Mesenchymal stem cell (in vitro differentiated cells and primary cell): ENCODE measurements at regions not wholly inside any gene's neighbourhood (a gene's known extent, or its start where the extent isn't known, plus 50 kb on each side); places are given as distances from the start of the nearest gene placed in this dataset.

Experiments
- DNase-seq: peaks from one replicate; pipeline ENCODE4 v3.0.0-alpha.2; 2013
- H2AFZ ChIP-seq: one replicate; pipeline ENCODE4 v1.6.1; 2013; ENCODE audit warnings: low read depth, mild to moderate bottlenecking, control low read depth, inconsistent platforms, low read length, moderate library complexity
- H2AK5ac ChIP-seq: 2 replicates; pipeline ENCODE4 v1.6.1; 2013; ENCODE audit warnings: low read length, moderate library complexity, mild to moderate bottlenecking, inconsistent platforms; ENCODE audit not compliant: severe bottlenecking
- H2BK120ac ChIP-seq: one replicate; pipeline ENCODE4 v1.6.1; 2013; ENCODE audit warnings: low read depth, mild to moderate bottlenecking, inconsistent platforms, low read length, moderate library complexity
- H2BK12ac ChIP-seq, 2 experiments: one replicate each; pipeline ENCODE4 v1.6.1; 2013; ENCODE audit warnings: inconsistent platforms in 2 of 2, low read length in 2 of 2, mild to moderate bottlenecking in 2 of 2, moderate library complexity in 2 of 2, control low read depth in 1 of 2
- H2BK15ac ChIP-seq: one replicate; pipeline ENCODE4 v1.6.1; 2013; ENCODE audit warnings: mild to moderate bottlenecking, low read depth, inconsistent platforms; ENCODE audit not compliant: poor library complexity, severe bottlenecking
- H2BK5ac ChIP-seq: 2 replicates; pipeline ENCODE4 v1.6.1; 2013; ENCODE audit warnings: low read depth, mild to moderate bottlenecking, low read length, control low read depth, inconsistent platforms; ENCODE audit not compliant: poor library complexity, severe bottlenecking
- H3K14ac ChIP-seq, 2 experiments: one replicate each; pipeline ENCODE4 v1.6.1; 2013; ENCODE audit warnings: inconsistent platforms in 2 of 2, low read length in 2 of 2, control low read depth in 1 of 2, mild to moderate bottlenecking in 1 of 2, moderate library complexity in 1 of 2
- H3K18ac ChIP-seq, 2 experiments: one replicate each; pipeline ENCODE4 v1.6.1; 2013; ENCODE audit warnings: inconsistent platforms in 2 of 2, low read length in 2 of 2, control low read depth in 1 of 2, low read depth in 1 of 2, mild to moderate bottlenecking in 1 of 2
- H3K23ac ChIP-seq, 2 experiments: one replicate each; pipeline ENCODE4 v1.6.1; 2013; ENCODE audit warnings: inconsistent platforms in 2 of 2, low read length in 2 of 2, mild to moderate bottlenecking in 2 of 2, moderate library complexity in 2 of 2, control low read depth in 1 of 2
- H3K27ac ChIP-seq: 2 replicates; pipeline ENCODE4 v1.5.1; 2013; ENCODE audit warnings: mild to moderate bottlenecking, moderate library complexity, low read length, control low read depth, inconsistent platforms; ENCODE audit not compliant: poor library complexity, severe bottlenecking
- H3K27me3 ChIP-seq, 2 experiments: 2 replicates each; pipeline versions ENCODE4 v1.6.1 to v1.7.0; 2013; ENCODE audit warnings: low read length in 2 of 2, mild to moderate bottlenecking in 2 of 2, moderate library complexity in 2 of 2, control low read depth in 1 of 2, inconsistent platforms in 1 of 2; ENCODE audit not compliant: control insufficient read depth in 1 of 2, insufficient read depth in 1 of 2
- H3K36me3 ChIP-seq, 2 experiments: 2 replicates each; pipeline versions ENCODE4 v1.6.1 to v1.7.0; 2013; ENCODE audit warnings: low read length in 2 of 2, control low read depth in 1 of 2, inconsistent platforms in 1 of 2, low read depth in 1 of 2, mild to moderate bottlenecking in 1 of 2; ENCODE audit not compliant: insufficient read depth in 2 of 2, control insufficient read depth in 1 of 2
- H3K4ac ChIP-seq, 2 experiments: one replicate each; pipeline ENCODE4 v1.6.1; 2013; ENCODE audit warnings: inconsistent platforms in 2 of 2, low read length in 2 of 2, mild to moderate bottlenecking in 2 of 2, moderate library complexity in 2 of 2, control low read depth in 1 of 2, low read depth in 1 of 2
- H3K4me1 ChIP-seq: 2 replicates; pipeline ENCODE4 v1.6.1; 2013; ENCODE audit warnings: low read depth, low read length, control low read depth; ENCODE audit not compliant: control insufficient read depth, insufficient read depth
- H3K4me2 ChIP-seq: 2 replicates; pipeline ENCODE4 v1.6.1; 2013; ENCODE audit warnings: low read length, mild to moderate bottlenecking, inconsistent platforms; ENCODE audit not compliant: poor library complexity, severe bottlenecking
- H3K4me3 ChIP-seq, 2 experiments: 2 replicates each; pipeline versions ENCODE4 v1.5.1 to v1.7.0; 2013; ENCODE audit warnings: low read length in 2 of 2, mild to moderate bottlenecking in 2 of 2, control low read depth in 1 of 2, low read depth in 1 of 2; ENCODE audit not compliant: insufficient read depth in 1 of 2
- H3K79me1 ChIP-seq: replicated peaks from 2 replicates; pipeline ENCODE4 v1.6.1; 2013; ENCODE audit warnings: mild to moderate bottlenecking, control low read depth, low read length, inconsistent platforms; ENCODE audit not compliant: poor library complexity, severe bottlenecking
- H3K9ac ChIP-seq: 2 replicates; pipeline ENCODE4 v1.7.0; 2013; ENCODE audit warnings: mild to moderate bottlenecking, low read length, moderate library complexity
- H3K9me3 ChIP-seq: 2 replicates; pipeline ENCODE4 v1.7.0; 2013; ENCODE audit warnings: mild to moderate bottlenecking, low read length; ENCODE audit not compliant: control insufficient read depth
- H4K8ac ChIP-seq: one replicate; pipeline ENCODE4 v1.6.1; 2013; ENCODE audit warnings: inconsistent platforms, mild to moderate bottlenecking, low read length, moderate library complexity
- H4K91ac ChIP-seq: one replicate; pipeline ENCODE4 v1.6.1; 2013; ENCODE audit warnings: mild to moderate bottlenecking, low read length, inconsistent platforms
- WGBS: methylation state at CpG from one replicate; pipeline ENCODE4 v1.1.7; 2013; ENCODE audit warnings: mixed read lengths; 5-methylcytosine and 5-hydroxymethylcytosine counted together

GRCh38 chr14:87229131-87229530 lies 763.9 kb downstream of the GALC start:
- WGBS, result no CpG with 5 or more reads among the region's 1 CpG
- H3K4ac ChIP-seq, result no peak overlapping the region
- no peak overlapping the region for H2BK120ac ChIP-seq
- no peak overlapping the region for H3K18ac ChIP-seq
- no peaks in the 10 kb centered on the region for H3K36me3 ChIP-seq
- no peak overlapping the region for H3K27ac ChIP-seq
- H2BK5ac ChIP-seq, result no peak overlapping the region
- H2BK12ac ChIP-seq, result no peak overlapping the region
- no peak overlapping the region for H3K4me2 ChIP-seq
- no peak overlapping the region for H2AFZ ChIP-seq
- no peak overlapping the region for H3K14ac ChIP-seq
- H3K4me3 ChIP-seq, result no peak overlapping the region
- no peak overlapping the region for H3K9ac ChIP-seq
- H4K91ac ChIP-seq, result no peak overlapping the region
- peaks cover 5% of the 10 kb centered on the region for H3K4me1 ChIP-seq
- peak overlapping the region; percentile 62 for H2AK5ac ChIP-seq
- no peaks in the 10 kb centered on the region for H3K9me3 ChIP-seq
- no peaks in the 10 kb centered on the region for H3K79me1 ChIP-seq
- no peak overlapping the region for H2BK15ac ChIP-seq
- H3K27me3 ChIP-seq, result no peaks in the 10 kb centered on the region
- DNase-seq, result no peak
- H4K8ac ChIP-seq, result no peak overlapping the region
- H3K23ac ChIP-seq, result no peak overlapping the region

- no peak overlapping the region for H3K27ac ChIP-seq
- H3K4ac ChIP-seq, result no peak overlapping the region
- no peak overlapping the region for H3K4me2 ChIP-seq
- H4K8ac ChIP-seq, result no peak overlapping the region
- H3K14ac ChIP-seq, result no peak overlapping the region
- no peak overlapping the region for H4K91ac ChIP-seq
- H3K9ac ChIP-seq, result no peak overlapping the region
- H3K18ac ChIP-seq, result no peak overlapping the region
- no peak for DNase-seq
- H3K4me1 ChIP-seq, result no peaks in the 10 kb centered on the region
- H3K4me3 ChIP-seq, result no peak overlapping the region
- H3K79me1 ChIP-seq, result no peaks in the 10 kb centered on the region
- H2BK120ac ChIP-seq, result no peak overlapping the region
- H3K9me3 ChIP-seq, result no peaks in the 10 kb centered on the region
- WGBS, result 93% methylated on average over 3 of the region's 3 CpGs
- H2BK5ac ChIP-seq, result no peak overlapping the region
- H2AK5ac ChIP-seq, result no peak overlapping the region
- no peak overlapping the region for H3K23ac ChIP-seq
- no peak overlapping the region for H2AFZ ChIP-seq
- H3K36me3 ChIP-seq, result no peaks in the 10 kb centered on the region
- no peak overlapping the region for H2BK12ac ChIP-seq
- no peaks in the 10 kb centered on the region for H3K27me3 ChIP-seq
- H2BK15ac ChIP-seq, result no peak overlapping the region
These were observed 776.0 kb downstream of the GALC start for GRCh38 chr14:87217023-87217422.

GRCh38 chr14:87214558-87214957 lies 778.4 kb downstream of the GALC start:
- no peaks in the 10 kb centered on the region for H3K27me3 ChIP-seq
- no peak overlapping the region for H3K4ac ChIP-seq
- H3K36me3 ChIP-seq, result no peaks in the 10 kb centered on the region
- H3K79me1 ChIP-seq, result no peaks in the 10 kb centered on the region
- H4K91ac ChIP-seq, result no peak overlapping the region
- no peak overlapping the region for H2BK5ac ChIP-seq
- no peak overlapping the region for H2AK5ac ChIP-seq
- no peak overlapping the region for H3K14ac ChIP-seq
- H3K18ac ChIP-seq, result no peak overlapping the region
- no peak overlapping the region for H3K23ac ChIP-seq
- H3K4me2 ChIP-seq, result no peak overlapping the region
- H4K8ac ChIP-seq, result no peak overlapping the region
- H3K9ac ChIP-seq, result no peak overlapping the region
- no peak overlapping the region for H2BK15ac ChIP-seq
- no peak overlapping the region for H2AFZ ChIP-seq
- peak; percentile 41 for DNase-seq
- H3K4me1 ChIP-seq, result no peaks in the 10 kb centered on the region
- H3K27ac ChIP-seq, result no peak overlapping the region
- 96% methylated on average over 1 of the region's 1 CpG for WGBS
- no peak overlapping the region for H3K4me3 ChIP-seq
- no peak overlapping the region for H2BK12ac ChIP-seq
- H2BK120ac ChIP-seq, result no peak overlapping the region
- no peaks in the 10 kb centered on the region for H3K9me3 ChIP-seq

DNA sequence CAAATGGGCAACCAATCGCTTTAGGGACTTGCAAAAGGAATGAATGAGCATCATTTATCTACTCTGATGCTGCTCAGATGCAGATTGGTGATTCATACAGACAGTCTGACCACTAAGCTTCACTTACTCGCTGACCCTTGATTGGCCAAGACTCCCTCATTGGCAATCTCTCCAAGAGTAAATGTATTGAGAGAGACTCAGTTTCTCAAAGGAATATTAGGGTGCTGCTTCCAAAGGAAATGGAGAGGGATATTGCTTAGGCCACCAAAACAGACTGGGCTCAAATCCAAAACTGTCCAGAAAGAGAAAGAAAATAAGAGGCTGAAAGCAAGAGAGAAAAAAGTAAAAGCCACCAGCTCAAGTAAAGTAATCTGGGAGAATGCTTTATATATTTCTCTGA lies 785.2 kb downstream of the GALC start:
- H2BK5ac ChIP-seq, result no peak overlapping the region
- no peak overlapping the region for H3K18ac ChIP-seq
- DNase-seq, result peak; percentile 5
- no peak overlapping the region for H3K23ac ChIP-seq
- H4K8ac ChIP-seq, result no peak overlapping the region
- no peak overlapping the region for H2AFZ ChIP-seq
- H3K4me2 ChIP-seq, result no peak overlapping the region
- no peak overlapping the region for H2BK120ac ChIP-seq
- no peak overlapping the region for H2BK12ac ChIP-seq
- no peaks in the 10 kb centered on the region for H3K36me3 ChIP-seq
- H3K27me3 ChIP-seq, result no peaks in the 10 kb centered on the region
- no peak overlapping the region for H3K4ac ChIP-seq
- WGBS, result 100% methylated on average over 2 of the region's 2 CpGs
- no peaks in the 10 kb centered on the region for H3K4me1 ChIP-seq
- H3K4me3 ChIP-seq, result no peak overlapping the region
- H2BK15ac ChIP-seq, result no peak overlapping the region
- no peak overlapping the region for H4K91ac ChIP-seq
- H2AK5ac ChIP-seq, result no peak overlapping the region
- no peaks in the 10 kb centered on the region for H3K79me1 ChIP-seq
- peaks cover 3% of the 10 kb centered on the region for H3K9me3 ChIP-seq
- H3K27ac ChIP-seq, result no peak overlapping the region
- no peak overlapping the region for H3K9ac ChIP-seq
- no peak overlapping the region for H3K14ac ChIP-seq
